Right lobe of liver (tissue), 6 donors: ENCODE measurements at regions not wholly inside any gene's neighbourhood (a gene's known extent, or its start where the extent isn't known, plus 50 kb on each side); places are given as distances from the start of the nearest gene placed in this dataset.
A peak's percentile ranks its signal among the peaks of the same experiment; 100 is the strongest.

ENCODE experiments used
- ATAC-seq, 4 donors: fragments of 200-7000 bp; cut with Tn5 transposase; one replicate each; pipeline ENCODE4 v1.9.1; 2020; ENCODE audit warnings: mild to moderate bottlenecking in 4 of 4, moderate library complexity in 4 of 4
- DNase-seq, 3 donors: peaks; one replicate each; pipeline ENCODE4 v3.0.0-alpha.2; 2020
- H3K27ac ChIP-seq, 3 donors: fragments of 200-600 bp; one replicate each; pipeline ENCODE4 v1.8.0; 2022
- H3K27me3 ChIP-seq, 2 donors: fragments of 200-600 bp; one replicate each; pipeline ENCODE4 v1.8.0; 2022
- H3K36me3 ChIP-seq, 4 donors: fragments of 200-600 bp; sonication (generic) in 1 of 4; one replicate each; pipeline versions ENCODE4 v1.5.1 to v1.8.0; 2017 to 2022; ENCODE audit warnings: control low read depth in 1 of 4
- H3K4me1 ChIP-seq, 4 donors: fragments of 200-600 bp; sonication (generic) in 1 of 4; one replicate each; pipeline versions ENCODE4 v1.5.1 to v1.8.0; 2017 to 2022; ENCODE audit warnings: control low read depth in 1 of 4
- H3K4me3 ChIP-seq, 3 donors: fragments of 200-600 bp; one replicate each; pipeline ENCODE4 v1.8.0; 2022
- H3K9me3 ChIP-seq, 4 donors: fragments of 200-600 bp; sonication (generic) in 1 of 4; one replicate each; pipeline versions ENCODE4 v1.5.1 to v1.8.0; 2017 to 2022; ENCODE audit warnings: control low read depth in 1 of 4
- POLR2A ChIP-seq: fragments of 450-650 bp; IDR thresholded peaks from one replicate; pipeline ENCODE4 v1.6.1; 2017; ENCODE audit warnings: antibody characterized with exemption, mild to moderate bottlenecking
- WGBS: methylation state at CpG from one replicate; pipeline ENCODE4 v1.1.6; 2018; ENCODE audit warnings: low coverage, low lambda C conversion rate; ENCODE audit not compliant: insufficient coverage; ENCODE audit errors: missing lambda C conversion rate; 5-methylcytosine and 5-hydroxymethylcytosine counted together
- intact Hi-C, 2 donors: fragments of 100-400 bp; cut with DNase I; formaldehyde crosslinking; loops; one replicate each; pipeline versions ENCODE4 v1.11.2 to v1.14.1; 2022
- TF ChIP-seq, protein P1 (sequence below), 4 donors: fragments of 200-600 bp in 3 of 4; fragments of 450-650 bp in 1 of 4; IDR thresholded peaks; one replicate each; pipeline versions ENCODE4 v1.5.1 to v1.8.0; 2016 to 2022; ENCODE audit warnings: antibody characterized with exemption in 4 of 4, mild to moderate bottlenecking in 2 of 4
- donor health status: DM: no; HTN: yes; CAD: no.
- donor health status: DM: no; HTN: no; CAD: no.
- donor health status: DM: no; HTN: no; CAD: no.
- donor health status: DM: no; HTN: yes; CAD: no.
- donor health status: DM: no; HTN: yes; CAD: no.

DNA sequence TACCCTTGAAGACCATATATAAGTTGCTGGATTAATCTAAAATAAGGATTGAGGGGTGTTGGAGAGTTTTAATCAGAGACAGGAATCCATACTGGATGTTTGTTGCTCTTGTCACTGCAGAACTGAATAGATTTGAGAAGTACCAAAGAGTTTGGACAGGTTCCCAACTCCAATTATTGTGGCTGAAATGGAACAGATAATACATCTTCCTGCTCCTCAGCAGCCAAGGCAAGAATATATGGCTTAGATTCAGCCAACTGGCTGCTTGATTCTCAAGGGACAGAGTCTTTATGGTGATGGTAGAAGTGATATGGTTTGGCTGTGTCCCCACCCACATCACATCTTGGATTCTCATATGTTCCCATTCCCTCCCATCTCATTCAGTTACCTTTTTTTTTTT lies 97.0 kb upstream of the PDHA2 start:
- H3K4me1 ChIP-seq: no peaks in the 10 kb centered on the region
- H3K4me3 ChIP-seq: no peak overlapping the region
- ATAC-seq: no peak
- H3K9me3 ChIP-seq: no peaks in the 10 kb centered on the region
- intact Hi-C loops: no loop called here
- no peaks in the 10 kb centered on the region for H3K27me3 ChIP-seq
- TF ChIP-seq, protein P1, sequence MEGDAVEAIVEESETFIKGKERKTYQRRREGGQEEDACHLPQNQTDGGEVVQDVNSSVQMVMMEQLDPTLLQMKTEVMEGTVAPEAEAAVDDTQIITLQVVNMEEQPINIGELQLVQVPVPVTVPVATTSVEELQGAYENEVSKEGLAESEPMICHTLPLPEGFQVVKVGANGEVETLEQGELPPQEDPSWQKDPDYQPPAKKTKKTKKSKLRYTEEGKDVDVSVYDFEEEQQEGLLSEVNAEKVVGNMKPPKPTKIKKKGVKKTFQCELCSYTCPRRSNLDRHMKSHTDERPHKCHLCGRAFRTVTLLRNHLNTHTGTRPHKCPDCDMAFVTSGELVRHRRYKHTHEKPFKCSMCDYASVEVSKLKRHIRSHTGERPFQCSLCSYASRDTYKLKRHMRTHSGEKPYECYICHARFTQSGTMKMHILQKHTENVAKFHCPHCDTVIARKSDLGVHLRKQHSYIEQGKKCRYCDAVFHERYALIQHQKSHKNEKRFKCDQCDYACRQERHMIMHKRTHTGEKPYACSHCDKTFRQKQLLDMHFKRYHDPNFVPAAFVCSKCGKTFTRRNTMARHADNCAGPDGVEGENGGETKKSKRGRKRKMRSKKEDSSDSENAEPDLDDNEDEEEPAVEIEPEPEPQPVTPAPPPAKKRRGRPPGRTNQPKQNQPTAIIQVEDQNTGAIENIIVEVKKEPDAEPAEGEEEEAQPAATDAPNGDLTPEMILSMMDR (IDR thresholded peaks at IDR 0.05): no peak
- TF ChIP-seq POLR2A: no peak
- DNase-seq: no peak
- H3K36me3 ChIP-seq: no peaks in the 10 kb centered on the region
- H3K27ac ChIP-seq: no peak overlapping the region

GRCh38 chr4:95742179-95742578 lies 97.7 kb upstream of the PDHA2 start:
- Histone ChIP-seq H3K9me3 (no peaks in the 10 kb centered on the region), H3K36me3 (no peaks in the 10 kb centered on the region), H3K4me3 (no peak overlapping the region), H3K27me3 (no peaks in the 10 kb centered on the region), H3K4me1 (no peaks in the 10 kb centered on the region), H3K27ac (no peak overlapping the region)
- DNase-seq (no peak), ATAC-seq (no peak)
- intact Hi-C loops: no loop called here
- WGBS: 19% methylated on average over 1 of the region's 1 CpG
- TF ChIP-seq, protein P1 (IDR thresholded peaks at IDR 0.05): no peak
- TF ChIP-seq POLR2A: no peak

GRCh38 chr4:95732061-95732460 lies 107.8 kb upstream of the PDHA2 start:
- Histone ChIP-seq H3K4me1 (no peaks in the 10 kb centered on the region), H3K27me3 (no peaks in the 10 kb centered on the region), H3K4me3 (no peak overlapping the region), H3K36me3 (no peaks in the 10 kb centered on the region), H3K27ac (no peak overlapping the region), H3K9me3 (no peaks in the 10 kb centered on the region)
- intact Hi-C loops: no loop called here
- DNase-seq (no peak), ATAC-seq (peak in 1 of 4 donors; percentile 80)
- TF ChIP-seq, protein P1 (IDR thresholded peaks at IDR 0.05): no peak
- no peak for TF ChIP-seq POLR2A

- no peaks in the 10 kb centered on the region for H3K4me1 ChIP-seq
- no peaks in the 10 kb centered on the region for H3K27me3 ChIP-seq
- H3K36me3 ChIP-seq: no peaks in the 10 kb centered on the region
- intact Hi-C loops: no loop called here
- no peaks in the 10 kb centered on the region for H3K9me3 ChIP-seq
- no peak for TF ChIP-seq POLR2A
- TF ChIP-seq, protein P1 (IDR thresholded peaks at IDR 0.05): no peak
- H3K4me3 ChIP-seq: no peak overlapping the region
- ATAC-seq (no peak), DNase-seq (no peak)
- H3K27ac ChIP-seq: no peak overlapping the region
- WGBS: 32% methylated on average over 8 of the region's 9 CpGs
Observed at GRCh38 chr4:95729596-95729995, 110.3 kb upstream of the PDHA2 start.

DNA sequence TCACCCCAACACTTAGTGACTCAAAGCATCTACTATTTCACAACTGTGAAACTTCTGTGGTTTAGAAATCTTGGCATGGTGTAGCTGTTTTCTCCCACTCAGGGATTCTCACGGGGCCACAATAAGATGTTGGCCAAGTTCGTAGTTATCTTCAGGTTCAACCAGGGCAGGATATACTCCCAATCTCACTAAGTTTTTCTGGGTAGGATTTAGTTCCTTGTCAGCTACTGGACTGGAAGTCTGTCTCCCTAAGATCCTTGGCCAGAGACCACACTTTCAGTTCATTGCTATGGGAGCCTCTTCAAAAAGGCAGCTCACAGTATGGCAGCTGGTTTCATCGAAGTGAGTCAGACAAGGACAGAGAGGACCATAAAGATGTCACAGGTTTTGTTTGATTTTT lies 111.7 kb upstream of the PDHA2 start:
- H3K27me3 ChIP-seq: no peaks in the 10 kb centered on the region
- intact Hi-C loops: no loop called here
- 60% methylated on average over 2 of the region's 3 CpGs for whole genome bisulfite sequencing
- DNase-seq (no peak), ATAC-seq (no peak)
- H3K36me3 ChIP-seq: no peaks in the 10 kb centered on the region
- H3K9me3 ChIP-seq: no peaks in the 10 kb centered on the region
- no peak overlapping the region for H3K4me3 ChIP-seq
- no peaks in the 10 kb centered on the region for H3K4me1 ChIP-seq
- no peak overlapping the region for H3K27ac ChIP-seq
- TF ChIP-seq POLR2A: no peak
- TF ChIP-seq, protein P1 (IDR thresholded peaks at IDR 0.05): no peak
